ENCODE measurements at regions not wholly inside any gene's neighbourhood (a gene's known extent, or its start where the extent isn't known, plus 50 kb on each side); places are given as distances from the start of the nearest gene placed in this dataset.
"Not testable (repeated sequence)": the region's sequence is repeated elsewhere in the genome, so short reads cannot be mapped to it uniquely, and the experiment has no call there.

DNA sequence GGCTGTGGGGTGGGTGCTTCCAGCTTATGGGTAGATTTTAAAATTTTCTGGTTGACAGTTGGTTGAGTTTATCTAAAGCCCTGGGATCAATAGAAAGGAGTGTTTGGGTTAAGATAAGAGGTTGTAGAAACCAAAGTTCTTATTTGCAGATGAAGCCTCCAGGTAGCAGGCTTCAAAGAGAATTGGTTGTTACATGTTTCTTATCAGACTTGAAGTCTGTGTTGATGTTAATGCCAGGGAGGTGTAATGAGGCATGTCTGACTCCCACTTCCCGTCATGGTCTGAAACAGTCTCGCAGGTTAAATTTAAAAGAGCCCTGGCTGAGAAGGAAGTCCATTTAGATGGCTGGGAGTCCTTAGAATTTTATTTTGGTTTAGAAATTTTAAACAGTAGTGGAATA, 165.2 kb upstream of the TMEM72 start:
- no peak for DNase-seq (ENCODE audit: low spot score)

- DNase-seq (ENCODE audit: low spot score): no peak
Observed at GRCh38 chr10:44747593-44748172, 163.5 kb upstream of the TMEM72 start.

GRCh38 chr10:44749151-44749550, 162.0 kb upstream of the TMEM72 start:
- no peak for DNase-seq (ENCODE audit: low spot score)

GRCh38 chr10:44752451-44753441, 158.4 kb upstream of the TMEM72 start:
- peak; percentile 71 for DNase-seq (ENCODE audit: low spot score)

DNA sequence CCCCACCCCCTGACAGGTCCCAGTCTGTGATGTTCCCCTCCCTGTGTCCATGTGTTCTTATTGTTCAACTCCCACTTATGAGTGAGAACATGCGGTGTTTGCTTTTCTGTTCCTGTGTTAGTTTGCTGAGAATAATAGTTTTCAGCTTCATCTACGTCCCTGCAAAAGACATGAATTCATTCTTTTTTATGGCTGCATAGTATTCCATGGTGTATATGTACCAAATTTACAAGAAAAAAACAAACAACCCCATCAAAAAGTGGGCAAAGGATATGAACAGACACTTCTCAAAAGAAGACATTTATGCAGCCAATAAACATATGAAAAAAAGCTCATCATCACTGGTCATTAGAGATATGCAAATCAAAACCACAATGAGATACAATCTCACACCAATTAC, 156.8 kb upstream of the TMEM72 start:
- not testable (repeated sequence) for DNase-seq (ENCODE audit: low spot score)

GRCh38 chr10:44755481-44755880, 155.7 kb upstream of the TMEM72 start:
- no peak for DNase-seq (ENCODE audit: low spot score)

GRCh38 chr10:44756216-44756615, 154.9 kb upstream of the TMEM72 start:
- peak; percentile 12 for DNase-seq (ENCODE audit: low spot score)

- DNase-seq (ENCODE audit: low spot score): no peak
Observed at GRCh38 chr10:44757551-44758205, 153.5 kb upstream of the TMEM72 start.

DNA sequence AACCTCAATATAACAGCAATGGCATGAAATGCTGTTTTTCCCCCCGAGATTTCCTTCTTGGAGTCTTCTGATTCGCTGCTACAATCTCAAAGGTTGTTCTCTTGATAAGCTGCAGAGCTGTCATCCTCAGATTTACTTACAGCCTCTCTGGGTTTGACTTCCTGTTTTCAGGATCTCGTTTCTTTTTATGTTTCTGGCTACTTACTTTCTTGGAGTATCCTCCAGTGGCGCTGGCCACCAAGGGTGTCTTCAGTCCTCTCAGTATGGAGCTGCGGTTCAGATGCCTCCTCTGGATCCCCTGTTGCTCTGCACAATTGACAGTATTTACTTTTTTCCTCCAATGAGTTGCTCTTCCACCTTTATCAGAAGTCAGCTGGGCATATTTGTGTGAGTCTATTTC, 152.0 kb upstream of the TMEM72 start:
- no peak for DNase-seq (ENCODE audit: low spot score)

DNA sequence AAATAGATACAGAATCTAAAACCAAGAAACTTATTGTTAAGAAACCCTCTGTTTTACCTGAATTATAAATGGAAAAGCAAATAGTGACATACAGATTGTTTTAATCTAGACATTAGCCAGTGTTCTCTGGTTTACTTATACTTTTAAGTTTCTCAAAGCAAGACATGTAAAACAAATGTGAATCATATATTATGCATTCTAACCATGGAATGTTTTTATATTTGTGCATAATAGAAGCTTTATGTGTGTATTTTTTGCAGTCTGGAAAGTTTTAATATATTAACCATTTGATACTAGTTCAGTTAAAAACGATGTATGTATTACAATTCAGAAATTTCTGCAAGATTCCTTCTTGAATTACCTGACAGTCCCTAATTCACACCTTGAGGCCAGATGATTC, 150.6 kb upstream of the TMEM72 start:
- DNase-seq (ENCODE audit: low spot score): no peak

- DNase-seq (ENCODE audit: low spot score): no peak
Observed at GRCh38 chr10:44761076-44761475, 150.1 kb upstream of the TMEM72 start.

DNA sequence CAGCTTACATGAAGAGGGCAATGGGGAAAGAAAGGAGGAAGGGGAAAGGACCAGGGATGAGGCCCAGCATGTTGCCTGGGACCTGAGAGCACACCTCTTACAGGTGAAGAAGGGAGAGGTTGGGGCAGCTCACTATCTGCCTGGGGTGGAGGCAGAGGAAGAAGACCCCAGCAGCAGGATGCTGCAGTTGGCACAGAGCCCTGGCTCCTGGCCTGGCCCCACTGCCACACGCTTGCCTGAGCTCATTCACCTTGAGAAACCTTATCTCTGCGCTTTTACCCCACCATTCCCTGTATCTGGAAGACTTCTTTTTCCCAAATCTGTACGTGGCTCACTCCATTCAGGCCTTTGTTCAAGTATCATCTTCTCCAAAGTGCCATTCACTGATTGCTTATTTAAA, 147.8 kb upstream of the TMEM72 start:
- DNase-seq (ENCODE audit: low spot score): no peak

GRCh38 chr10:44765299-44765698, 145.8 kb upstream of the TMEM72 start:
- no peak for DNase-seq (ENCODE audit: low spot score)

- no peak for DNase-seq (ENCODE audit: low spot score)
Observed at GRCh38 chr10:44766631-44767030, 144.5 kb upstream of the TMEM72 start.

DNA sequence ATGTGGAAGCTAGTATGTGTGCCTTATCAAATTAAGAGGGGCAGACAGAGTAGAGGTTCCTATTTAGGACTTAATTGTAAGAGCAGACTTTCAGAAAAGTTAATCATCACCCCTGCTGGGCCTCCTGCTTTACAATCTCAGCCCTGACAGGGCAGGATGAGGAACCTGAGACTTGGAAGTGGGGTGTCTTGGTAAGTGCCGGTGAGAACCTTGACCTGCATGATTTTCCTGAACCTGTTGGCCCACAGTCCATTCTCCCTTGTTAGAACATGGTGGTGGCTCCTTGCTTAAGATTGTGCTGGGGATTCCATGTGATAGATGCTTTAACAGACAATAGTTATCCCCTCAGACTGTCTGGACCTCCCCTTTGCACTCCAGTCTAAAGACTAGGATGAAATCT, 141.7 kb upstream of the TMEM72 start:
- no peak for DNase-seq (ENCODE audit: low spot score)

- no peak for DNase-seq (ENCODE audit: low spot score)
Observed at GRCh38 chr10:44771233-44771995, 139.7 kb upstream of the TMEM72 start.

GRCh38 chr10:44773565-44773964, 137.6 kb upstream of the TMEM72 start:
- DNase-seq (ENCODE audit: low spot score): no peak

DNA sequence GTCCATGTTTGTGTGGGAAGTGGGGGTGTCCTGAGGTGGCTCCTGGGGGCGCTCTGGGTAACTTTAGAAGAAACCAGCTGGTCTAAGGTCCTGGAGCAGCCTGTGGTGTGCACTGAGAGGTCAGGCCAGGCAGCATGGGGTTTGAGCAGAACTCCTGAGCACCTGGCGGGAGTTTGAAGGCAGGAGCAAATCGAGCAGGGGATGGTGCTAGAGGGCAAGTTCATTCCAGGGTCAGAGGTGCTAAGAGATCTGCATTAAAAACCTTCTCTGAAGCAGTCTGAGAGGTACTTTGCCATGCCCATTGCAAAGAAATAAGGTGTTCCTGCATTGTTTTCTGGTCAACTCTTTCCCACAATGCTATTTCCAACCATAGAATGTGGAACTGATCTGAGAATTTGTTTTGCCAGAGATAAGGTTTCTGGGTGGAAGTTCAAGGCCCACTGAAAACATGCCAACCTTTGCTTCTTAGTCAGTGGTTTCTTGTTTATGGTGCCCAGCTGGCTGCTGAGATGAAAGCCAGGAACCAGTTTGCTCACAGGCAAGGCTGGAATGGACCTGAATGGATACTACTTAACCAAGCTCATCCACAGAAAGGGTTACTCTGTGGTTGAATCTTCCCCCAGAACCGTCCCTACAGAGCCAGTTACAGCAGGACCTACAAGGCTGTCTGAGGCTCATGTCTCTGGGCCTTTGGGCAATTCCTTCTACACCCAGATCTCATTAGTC, 136.3 kb upstream of the TMEM72 start:
- peak; percentile 19 for DNase-seq (ENCODE audit: low spot score)

- DNase-seq (ENCODE audit: low spot score): no peak
Observed at GRCh38 chr10:44775402-44775741, 135.8 kb upstream of the TMEM72 start.

GRCh38 chr10:44776181-44776580, 135.0 kb upstream of the TMEM72 start:
- no peak for DNase-seq (ENCODE audit: low spot score)

- DNase-seq (ENCODE audit: low spot score): no peak
Observed at GRCh38 chr10:44779511-44779910, 131.6 kb upstream of the TMEM72 start.

DNA sequence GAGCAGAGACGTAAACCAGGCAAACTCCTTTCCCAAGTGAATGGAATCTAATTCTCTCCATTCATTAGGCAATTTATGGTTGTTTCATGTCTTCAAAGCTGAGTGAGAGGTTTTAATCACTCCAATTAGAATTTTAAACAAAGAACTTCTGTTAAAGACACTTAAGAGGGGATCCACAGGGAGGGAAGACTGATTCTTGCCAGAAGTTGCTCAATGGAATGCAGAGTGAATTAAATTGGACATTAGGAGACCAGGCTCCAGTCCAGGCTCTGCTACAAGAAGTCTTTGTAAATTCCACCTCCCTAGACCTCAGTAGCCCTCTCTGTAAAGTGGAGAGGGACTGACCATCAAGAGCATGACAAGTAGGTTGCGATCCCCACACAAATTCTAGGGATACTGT, 130.7 kb upstream of the TMEM72 start:
- DNase-seq (ENCODE audit: low spot score): no peak

Measured in AG08395 (cell line).